Left ventricle myocardium inferior (tissue), 1 donor: ENCODE measurements at regions not wholly inside any gene's neighbourhood (a gene's known extent, or its start where the extent isn't known, plus 50 kb on each side); places are given as distances from the start of the nearest gene placed in this dataset.

ENCODE experiments used
- DNase-seq: peaks from one replicate; pipeline ENCODE4 v3.0.0-alpha.2; 2020
- H3K27ac ChIP-seq: fragments of 200-600 bp; replicated peaks from 2 replicates; pipeline ENCODE4 v1.8.0; 2021
- H3K27me3 ChIP-seq: fragments of 200-600 bp; 2 replicates; pipeline ENCODE4 v1.8.0; 2021; ENCODE audit warnings: low read depth
- H3K36me3 ChIP-seq: fragments of 200-600 bp; 2 replicates; pipeline ENCODE4 v1.8.0; 2021
- H3K4me1 ChIP-seq: fragments of 200-600 bp; 2 replicates; pipeline ENCODE4 v1.8.0; 2021
- H3K4me3 ChIP-seq: fragments of 200-600 bp; 2 replicates; pipeline ENCODE4 v1.8.0; 2021; ENCODE audit warnings: mild to moderate bottlenecking, moderate library complexity
- H3K9me3 ChIP-seq: fragments of 200-600 bp; replicated peaks from 2 replicates; pipeline ENCODE4 v1.8.0; 2021
- CTCF ChIP-seq: fragments of 200-600 bp; IDR thresholded peaks from 2 replicates; pipeline ENCODE4 v1.8.0; 2021; ENCODE audit warnings: antibody characterized with exemption, mild to moderate bottlenecking, borderline replicate concordance
- intact Hi-C: fragments of 100-400 bp; cut with micrococcal nuclease; formaldehyde crosslinking; loops from one replicate; pipeline ENCODE4 v1.11.0; 2022
- donor health status: DM: no; HTN: yes; CAD: no; lungs with severe emphysema.

GRCh38 chr2:121960251-121960650, 204.8 kb downstream of the TSN start:
- Histone ChIP-seq H3K9me3 (no peaks in the 10 kb centered on the region), H3K27ac (no peak overlapping the region), H3K4me3 (no peak overlapping the region), H3K4me1 (no peaks in the 10 kb centered on the region), H3K27me3 (peaks cover 16% of the 10 kb centered on the region), H3K36me3 (no peaks in the 10 kb centered on the region)
- TF ChIP-seq CTCF: no peak
- intact Hi-C loops: no loop called here
- DNase-seq: no peak

DNA sequence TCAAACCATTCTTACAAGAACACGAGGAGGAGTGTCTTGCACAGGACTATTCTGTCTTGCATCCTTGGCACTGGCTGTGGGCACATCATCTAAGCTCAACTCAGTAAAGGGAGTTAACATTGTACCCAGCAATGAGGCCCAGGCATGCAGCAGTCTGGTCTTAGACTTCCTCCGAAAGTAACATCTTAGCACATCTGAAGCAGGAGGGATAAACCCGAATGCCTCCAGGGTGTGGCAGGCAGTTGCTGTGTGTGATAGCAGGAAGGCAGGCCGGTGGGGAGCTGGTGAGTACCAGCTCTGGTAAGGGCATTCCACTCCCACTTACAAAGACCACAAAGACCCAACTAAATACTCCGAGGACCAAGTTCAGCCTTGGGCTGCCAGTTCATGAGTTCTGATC, 206.3 kb downstream of the TSN start:
- no peaks in the 10 kb centered on the region for H3K36me3 ChIP-seq
- no peak for DNase-seq
- no peak for TF ChIP-seq CTCF

DNA sequence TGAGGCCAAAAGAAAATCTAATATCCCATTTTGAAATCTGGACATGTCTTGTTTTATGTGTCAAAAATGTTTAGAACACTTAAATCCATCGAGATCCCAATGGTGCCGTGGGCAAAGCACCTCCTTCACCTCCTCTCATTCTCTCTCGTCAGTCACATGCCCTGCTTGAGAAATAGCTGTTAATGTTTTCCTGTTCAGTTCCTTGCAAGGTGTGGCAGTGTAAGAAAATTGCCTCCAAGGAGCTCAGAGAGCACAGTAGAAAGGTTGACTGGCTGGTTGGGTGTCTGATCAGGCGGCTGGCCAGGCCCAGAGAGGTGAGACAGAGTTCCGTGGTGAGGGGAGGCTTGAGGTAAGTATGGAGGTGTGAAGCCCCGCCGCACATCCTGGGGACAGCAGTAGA, 210.2 kb downstream of the TSN start:
- H3K4me3 ChIP-seq: no peak overlapping the region
- H3K27ac ChIP-seq: no peak overlapping the region
- H3K4me1 ChIP-seq: peaks cover 15% of the 10 kb centered on the region
- TF ChIP-seq CTCF: no peak
- intact Hi-C loops: no loop called here
- H3K27me3 ChIP-seq: peaks cover 14% of the 10 kb centered on the region
- no peak for DNase-seq
- no peaks in the 10 kb centered on the region for H3K36me3 ChIP-seq
- no peaks in the 10 kb centered on the region for H3K9me3 ChIP-seq

More for the DNA sequence above, 206.3 kb downstream of the TSN start:
- H3K27me3 ChIP-seq: peaks cover 14% of the 10 kb centered on the region
- intact Hi-C loops: no loop called here
- no peaks in the 10 kb centered on the region for H3K9me3 ChIP-seq
- no peak overlapping the region for H3K27ac ChIP-seq
- no peaks in the 10 kb centered on the region for H3K4me1 ChIP-seq
- H3K4me3 ChIP-seq: no peak overlapping the region

DNA sequence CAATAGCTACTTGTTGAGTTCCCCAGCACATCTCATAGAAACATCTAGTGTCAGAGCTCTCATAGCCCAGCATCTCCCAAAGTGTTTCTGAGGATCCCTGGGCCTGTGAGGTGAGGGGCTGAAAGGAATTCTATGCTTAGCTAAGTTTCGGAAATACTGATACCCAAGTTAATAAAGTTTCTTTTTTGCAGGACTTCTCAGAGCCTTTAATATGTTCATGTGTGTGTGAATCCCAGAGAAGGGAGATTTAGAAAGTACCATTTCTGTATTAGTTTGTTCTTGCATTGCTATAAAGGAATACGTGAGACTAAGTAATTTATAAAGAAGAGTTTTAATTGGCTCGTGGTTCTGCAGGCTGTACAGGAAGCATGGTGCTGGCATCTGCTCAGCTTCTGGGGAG, 211.2 kb downstream of the TSN start:
- no peaks in the 10 kb centered on the region for H3K9me3 ChIP-seq
- H3K4me1 ChIP-seq: peaks cover 20% of the 10 kb centered on the region
- no peak for TF ChIP-seq CTCF
- H3K36me3 ChIP-seq: no peaks in the 10 kb centered on the region
- no peak overlapping the region for H3K4me3 ChIP-seq
- H3K27me3 ChIP-seq: peaks cover 18% of the 10 kb centered on the region
- intact Hi-C loops: no loop called here
- DNase-seq: no peak
- no peak overlapping the region for H3K27ac ChIP-seq

DNA sequence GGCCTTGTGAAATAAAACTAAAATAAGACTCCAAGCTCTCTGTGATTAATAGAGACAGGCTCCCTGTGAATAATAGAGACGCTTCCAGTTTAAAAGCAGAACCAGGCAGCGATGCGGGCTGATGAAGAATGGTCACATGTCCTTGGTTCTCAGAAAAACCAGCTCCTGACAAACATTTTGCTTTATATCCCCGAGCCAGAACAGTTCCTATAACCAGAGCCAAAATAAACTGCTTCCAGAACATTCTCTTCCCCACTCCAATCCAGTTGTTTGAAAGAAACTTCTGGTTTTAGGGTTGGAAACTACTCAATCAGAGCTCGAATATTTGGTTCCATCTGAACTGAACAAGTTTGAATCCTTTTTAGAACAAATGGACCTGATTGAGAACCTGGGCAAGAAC, 213.7 kb downstream of the TSN start:
- H3K36me3 ChIP-seq: no peaks in the 10 kb centered on the region
- H3K27me3 ChIP-seq: peaks cover 33% of the 10 kb centered on the region
- peak overlapping the region; percentile 29 for H3K4me3 ChIP-seq
- DNase-seq: peak; percentile 30
- no peaks in the 10 kb centered on the region for H3K9me3 ChIP-seq
- TF ChIP-seq CTCF: no peak
- intact Hi-C loops: no loop called here
- H3K4me1 ChIP-seq: peaks cover 20% of the 10 kb centered on the region
- peak overlapping the region; percentile 88 for H3K27ac ChIP-seq
